GM12874 (cell line): ENCODE measurements at regions not wholly inside any gene's neighbourhood (a gene's known extent, or its start where the extent isn't known, plus 50 kb on each side); places are given as distances from the start of the nearest gene placed in this dataset.

ENCODE experiments used
- CTCF ChIP-seq: IDR thresholded peaks from 2 replicates; pipeline ENCODE4 v1.5.1; 2011; ENCODE audit warnings: low read depth, mild to moderate bottlenecking, control low read depth, low read length, moderate library complexity; ENCODE audit not compliant: insufficient read depth

DNA sequence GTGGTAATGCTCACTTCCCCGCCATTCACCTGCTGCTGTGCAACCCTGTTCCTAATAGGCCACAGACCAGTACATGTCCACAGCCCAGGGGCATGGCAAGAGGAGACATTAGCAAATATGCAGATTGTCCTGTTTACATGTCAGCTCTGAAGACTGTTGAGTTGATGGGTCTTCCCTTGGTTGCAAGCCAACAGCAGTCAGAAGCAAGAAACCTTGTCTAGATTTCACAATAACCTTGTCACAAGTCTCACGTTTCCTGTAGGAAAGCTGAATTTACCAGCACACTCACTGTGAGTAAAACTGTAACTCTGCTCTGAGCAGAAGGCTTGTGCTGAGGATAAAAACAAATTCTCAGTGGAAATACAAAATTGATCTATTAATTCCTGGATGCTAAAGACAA, 195.1 kb downstream of the HLX start:
- no peak for TF ChIP-seq CTCF

- no peak for TF ChIP-seq CTCF
Observed at GRCh38 chr1:221075911-221076310, 196.7 kb downstream of the HLX start.

DNA sequence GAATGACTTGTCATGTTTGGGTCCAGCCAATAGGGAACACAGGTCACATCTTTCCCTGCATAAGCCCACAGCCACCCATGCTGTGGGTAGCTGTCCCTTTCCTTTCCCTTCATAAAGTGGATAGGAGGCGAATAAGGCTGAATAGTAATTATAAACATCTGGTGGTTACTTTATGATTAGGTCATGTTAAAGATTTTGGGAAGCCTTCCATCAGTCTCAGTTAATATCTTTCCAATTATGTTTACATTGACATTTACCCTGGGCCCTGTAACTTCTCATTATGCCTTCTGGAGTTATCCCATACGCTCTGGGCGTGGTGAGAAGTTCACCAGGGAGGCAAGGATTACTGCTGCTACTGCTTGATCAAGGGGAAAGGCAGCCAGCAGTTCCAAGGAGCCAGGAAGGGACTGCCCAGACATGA, 197.2 kb downstream of the HLX start:
- TF ChIP-seq CTCF: no peak

- TF ChIP-seq CTCF: no peak
Observed at GRCh38 chr1:221078260-221078965, 199.2 kb downstream of the HLX start.

- no peak for TF ChIP-seq CTCF
Observed at GRCh38 chr1:221083902-221084301, 204.7 kb downstream of the HLX start.

DNA sequence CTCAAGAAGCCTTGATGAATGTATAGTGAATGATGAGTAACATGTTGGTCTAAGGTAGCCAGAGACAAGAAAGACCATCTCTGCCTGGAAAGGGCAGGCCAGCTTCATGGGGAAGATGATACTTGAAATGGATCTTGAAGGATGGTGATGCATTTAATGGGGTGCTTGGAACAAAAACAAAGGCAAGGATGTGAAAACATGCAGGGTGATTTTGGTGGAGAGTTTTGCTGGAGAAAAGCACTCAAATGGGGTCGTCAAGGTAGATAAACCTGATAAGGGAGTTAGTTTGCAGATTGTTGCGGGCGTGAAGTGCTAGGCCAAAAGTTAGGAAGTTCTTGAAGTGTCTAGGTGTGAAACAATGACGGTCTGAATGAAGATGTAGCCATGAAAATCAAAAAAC, 205.4 kb downstream of the HLX start:
- TF ChIP-seq CTCF: no peak

DNA sequence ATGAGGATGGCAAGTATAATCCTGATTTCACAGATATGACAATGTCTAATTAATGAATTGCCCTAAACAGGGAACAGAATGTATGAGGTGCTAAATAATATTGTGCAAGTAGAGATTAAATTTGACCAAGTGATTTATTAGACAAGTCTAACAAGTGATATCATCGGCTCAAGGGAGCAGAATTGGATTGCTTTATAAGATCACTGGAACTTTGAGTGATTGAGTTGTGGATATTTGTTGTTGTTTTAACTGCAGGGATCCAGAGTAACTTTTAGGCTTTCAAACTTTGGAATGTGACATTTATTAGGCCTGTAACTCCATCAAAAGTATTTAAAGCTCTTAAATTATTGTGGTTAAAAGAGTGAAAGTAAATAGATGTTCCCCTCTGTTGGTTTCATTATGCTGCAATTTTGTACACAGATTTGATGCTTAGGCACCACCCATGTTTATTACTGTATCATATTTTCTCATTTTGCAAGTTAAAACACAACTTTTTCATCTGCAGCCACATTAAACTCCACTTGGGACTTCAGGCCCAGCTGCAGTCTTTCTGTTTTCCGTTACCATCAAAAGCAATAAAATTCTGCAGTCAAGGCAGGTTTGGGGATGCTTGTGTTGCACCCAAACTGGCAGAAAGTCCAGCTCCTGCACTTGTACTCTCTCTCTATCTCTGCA, 206.6 kb downstream of the HLX start:
- no peak for TF ChIP-seq CTCF
